GM12865 (cell line): ENCODE measurements at regions not wholly inside any gene's neighbourhood (a gene's known extent, or its start where the extent isn't known, plus 50 kb on each side); places are given as distances from the start of the nearest gene placed in this dataset.

ENCODE experiments used
- DNase-seq: peaks from one replicate; pipeline ENCODE4 v3.0.0; 2010; ENCODE audit warnings: low read depth
- H3K4me3 ChIP-seq: 2 replicates; pipeline ENCODE4 v1.5.1; 2011; ENCODE audit warnings: mild to moderate bottlenecking, low read depth, low read length, control low read depth
- CTCF ChIP-seq: IDR thresholded peaks from 2 replicates; pipeline ENCODE4 v1.5.1; 2011; ENCODE audit warnings: low read length, control low read depth, low read depth, inconsistent platforms; ENCODE audit not compliant: insufficient read depth; ENCODE audit errors: missing control alignments

GRCh38 chr10:81309041-81309552 is 565.9 kb upstream of the NRG3 start:
- no peak for DNase-seq
- H3K4me3 ChIP-seq, result no peak overlapping the region
- no peak for TF ChIP-seq CTCF

- DNase-seq, result no peak
- no peak overlapping the region for H3K4me3 ChIP-seq
- TF ChIP-seq CTCF, result no peak
Observed at GRCh38 chr10:81314471-81314870, 560.5 kb upstream of the NRG3 start.

- no peak for DNase-seq
- no peak for TF ChIP-seq CTCF
- no peak overlapping the region for H3K4me3 ChIP-seq
Observed at GRCh38 chr10:81315026-81315425, 560.0 kb upstream of the NRG3 start.

GRCh38 chr10:81348003-81348402 is 527.0 kb upstream of the NRG3 start:
- H3K4me3 ChIP-seq, result no peak overlapping the region
- TF ChIP-seq CTCF, result no peak
- no peak for DNase-seq

DNA sequence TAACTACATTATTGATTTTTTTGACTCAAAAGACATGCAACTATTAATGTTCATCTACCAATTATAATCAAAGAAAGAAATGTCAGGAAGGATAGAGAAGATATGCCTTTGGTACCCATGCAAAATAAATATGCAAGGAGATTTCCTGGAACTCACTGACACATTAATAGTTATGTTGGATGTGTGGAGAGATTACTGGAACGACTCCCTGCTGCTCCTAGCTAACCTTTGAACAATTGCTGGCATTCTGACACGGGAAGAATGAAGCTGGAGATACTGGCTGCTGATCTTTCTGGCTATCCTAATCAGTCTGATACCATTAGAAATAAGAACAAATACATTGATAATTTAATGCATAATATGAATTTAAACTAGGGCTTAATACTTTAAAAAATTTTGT is 507.9 kb upstream of the NRG3 start:
- H3K4me3 ChIP-seq, result no peak overlapping the region
- no peak for DNase-seq
- TF ChIP-seq CTCF, result no peak

DNA sequence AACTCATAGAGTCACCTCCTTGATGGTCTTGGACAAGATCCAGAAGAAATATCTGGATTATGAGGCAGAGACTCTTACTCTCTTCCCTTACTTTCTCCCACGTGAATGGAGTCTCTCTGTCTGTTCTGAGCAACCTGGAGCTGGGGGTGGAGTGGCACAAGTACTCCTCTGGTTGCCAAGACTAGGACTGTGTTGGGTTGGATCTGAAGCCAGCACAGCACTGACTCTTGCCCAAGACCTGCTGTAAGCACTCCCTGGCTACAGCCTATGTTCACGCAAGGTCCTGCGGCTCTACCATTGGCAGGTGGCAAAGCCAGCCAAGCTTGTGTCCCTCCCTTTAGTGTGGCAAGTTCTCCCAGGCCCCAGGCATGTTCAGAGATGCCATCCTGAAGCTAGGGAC is 488.2 kb upstream of the NRG3 start:
- TF ChIP-seq CTCF, result no peak
- no peak for DNase-seq
- H3K4me3 ChIP-seq, result no peak overlapping the region

DNA sequence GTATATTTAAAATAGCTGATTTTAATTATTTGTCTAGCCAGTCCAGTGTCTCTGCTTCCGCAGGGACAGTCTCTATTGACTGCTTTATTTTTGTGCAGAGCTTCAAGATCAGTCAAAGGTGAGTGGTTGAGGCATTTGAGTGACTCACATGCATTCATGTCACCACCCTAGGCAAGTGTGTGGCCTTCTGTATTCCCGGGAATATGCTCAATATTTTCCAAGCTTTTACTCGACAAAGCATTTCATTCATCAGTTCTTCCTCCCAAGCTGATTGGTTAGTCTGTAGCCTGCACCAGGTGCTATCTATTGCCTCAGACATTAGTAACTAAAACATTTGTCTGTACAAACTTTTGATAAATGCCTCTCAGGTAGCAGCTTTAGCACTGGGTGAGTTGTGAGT is 471.5 kb upstream of the NRG3 start:
- TF ChIP-seq CTCF, result no peak
- DNase-seq, result no peak
- H3K4me3 ChIP-seq, result no peak overlapping the region
